ENCODE measurements at regions not wholly inside any gene's neighbourhood (a gene's known extent, or its start where the extent isn't known, plus 50 kb on each side); places are given as distances from the start of the nearest gene placed in this dataset.

- no peak for TF ChIP-seq CTCF (IDR thresholded peaks at IDR 0.05)
- no peak for TF ChIP-seq POLR2A (IDR thresholded peaks at IDR 0.05)
These were observed 103.3 kb upstream of the RBBP8 start for GRCh38 chr18:22829781-22830180.

Measured in body of pancreas (tissue), 4 donors.